Loucy (cell line): ENCODE measurements at regions not wholly inside any gene's neighbourhood (a gene's known extent, or its start where the extent isn't known, plus 50 kb on each side); places are given as distances from the start of the nearest gene placed in this dataset.

Experiments
- H2AFZ ChIP-seq: fragments of 200-600 bp; sonication (generic); 2 replicates; pipeline ENCODE4 v1.6.0; 2016; ENCODE audit warnings: antibody characterized with exemption, mild to moderate bottlenecking, low read length, moderate library complexity
- H3F3A ChIP-seq: fragments of 200-600 bp; 2 replicates; pipeline ENCODE4 v1.6.0; 2016; ENCODE audit warnings: antibody characterized with exemption, low read depth, mild to moderate bottlenecking
- H3K27me3 ChIP-seq: fragments of 200-600 bp; sonication (generic); 2 replicates; pipeline ENCODE4 v1.6.1; 2014; ENCODE audit warnings: low read length, mild to moderate bottlenecking; ENCODE audit not compliant: insufficient read depth, poor library complexity, severe bottlenecking
- H3K36me3 ChIP-seq: fragments of 200-600 bp; sonication (generic); 2 replicates; pipeline ENCODE4 v1.6.1; 2016; ENCODE audit warnings: low read length; ENCODE audit not compliant: insufficient read depth
- H3K4me1 ChIP-seq: fragments of 200-600 bp; sonication (generic); 2 replicates; pipeline ENCODE4 v1.5.1; 2014; ENCODE audit warnings: low read length, mild to moderate bottlenecking; ENCODE audit not compliant: insufficient read depth, poor library complexity, severe bottlenecking
- H3K4me2 ChIP-seq: fragments of 200-600 bp; sonication (generic); 2 replicates; pipeline ENCODE4 v1.6.0; 2014; ENCODE audit warnings: antibody characterized with exemption, low read length, low read depth, mild to moderate bottlenecking; ENCODE audit not compliant: poor library complexity, severe bottlenecking
- H3K4me3 ChIP-seq: fragments of 200-600 bp; sonication (generic); 2 replicates; pipeline ENCODE4 v1.5.1; 2014; ENCODE audit warnings: low read length, mild to moderate bottlenecking, mixed read lengths; ENCODE audit not compliant: poor library complexity, severe bottlenecking
- H3K79me2 ChIP-seq: fragments of 200-600 bp; sonication (generic); 2 replicates; pipeline ENCODE4 v1.6.1; 2014; ENCODE audit warnings: low read length; ENCODE audit not compliant: insufficient read depth
- H3K9ac ChIP-seq: fragments of 200-600 bp; sonication (generic); 2 replicates; pipeline ENCODE4 v1.6.0; 2014; ENCODE audit warnings: mild to moderate bottlenecking, low read depth, low read length, moderate library complexity; ENCODE audit not compliant: poor library complexity, severe bottlenecking
- H3K9me2 ChIP-seq: fragments of 200-600 bp; sonication (generic); replicated peaks from 2 replicates; pipeline ENCODE4 v1.6.1; 2016; ENCODE audit warnings: low read depth, low read length, mixed read lengths
- H3K9me3 ChIP-seq: fragments of 200-600 bp; sonication (generic); 2 replicates; pipeline ENCODE4 v1.6.1; 2014; ENCODE audit warnings: mild to moderate bottlenecking, antibody characterized with exemption, low read length, low read depth; ENCODE audit not compliant: insufficient read depth
- H4K20me1 ChIP-seq: fragments of 200-600 bp; sonication (generic); 2 replicates; pipeline ENCODE4 v1.6.0; 2014; ENCODE audit warnings: antibody characterized with exemption, low read length, mild to moderate bottlenecking; ENCODE audit not compliant: insufficient read depth, poor library complexity, severe bottlenecking
- CTCF ChIP-seq: fragments of 200-600 bp; sonication (generic); conservative IDR thresholded peaks from 2 replicates; pipeline ENCODE4 v1.5.1; 2014; ENCODE audit warnings: mild to moderate bottlenecking, antibody characterized with exemption, low read length
- EZH2phosphoT487 ChIP-seq: fragments of 200-600 bp; IDR thresholded peaks from 2 replicates; pipeline ENCODE4 v1.6.1; 2018; ENCODE audit warnings: antibody characterized with exemption, mild to moderate bottlenecking, moderate library complexity, borderline replicate concordance

GRCh38 chr3:159271799-159272512 is 470.1 kb downstream of the MFSD1 start:
- Histone ChIP-seq H3F3A (no peaks in the 10 kb centered on the region), H3K4me1 (no peaks in the 10 kb centered on the region), H4K20me1 (no peaks in the 10 kb centered on the region), H3K9me3 (no peaks in the 10 kb centered on the region), H3K27me3 (no peaks in the 10 kb centered on the region), H3K9me2 (no peaks in the 10 kb centered on the region), H3K36me3 (no peaks in the 10 kb centered on the region), H3K9ac (no peak overlapping the region), H3K79me2 (no peaks in the 10 kb centered on the region), H3K4me2 (no peak overlapping the region), H3K4me3 (no peak overlapping the region), H2AFZ (no peak overlapping the region)
- TF ChIP-seq CTCF: no peak
- TF ChIP-seq EZH2phosphoT487: no peak

GRCh38 chr3:159273070-159273469 is 471.2 kb downstream of the MFSD1 start:
- no peak for TF ChIP-seq CTCF
- no peak for TF ChIP-seq EZH2phosphoT487

GRCh38 chr3:159273608-159274007 is 471.8 kb downstream of the MFSD1 start:
- Histone ChIP-seq H3K79me2 (no peaks in the 10 kb centered on the region), H3K4me2 (no peak overlapping the region), H3K9me3 (no peaks in the 10 kb centered on the region)

More at GRCh38 chr3:159273070-159273469, 471.2 kb downstream of the MFSD1 start:
- no peaks in the 10 kb centered on the region for H4K20me1 ChIP-seq
- H3K9me2 ChIP-seq: no peaks in the 10 kb centered on the region
- no peak overlapping the region for H3K9ac ChIP-seq
- no peaks in the 10 kb centered on the region for H3K27me3 ChIP-seq
- no peak overlapping the region for H2AFZ ChIP-seq
- no peaks in the 10 kb centered on the region for H3F3A ChIP-seq
- no peaks in the 10 kb centered on the region for H3K9me3 ChIP-seq
- H3K4me3 ChIP-seq: no peak overlapping the region
- no peaks in the 10 kb centered on the region for H3K79me2 ChIP-seq
- no peaks in the 10 kb centered on the region for H3K36me3 ChIP-seq
- H3K4me2 ChIP-seq: no peak overlapping the region
- no peaks in the 10 kb centered on the region for H3K4me1 ChIP-seq

More at GRCh38 chr3:159273608-159274007, 471.8 kb downstream of the MFSD1 start:
- Histone ChIP-seq H4K20me1 (no peaks in the 10 kb centered on the region), H3K9ac (no peak overlapping the region), H3K27me3 (no peaks in the 10 kb centered on the region), H3K9me2 (no peaks in the 10 kb centered on the region), H3K36me3 (no peaks in the 10 kb centered on the region), H3K4me3 (no peak overlapping the region), H3K4me1 (no peaks in the 10 kb centered on the region), H3F3A (no peaks in the 10 kb centered on the region), H2AFZ (no peak overlapping the region)
- no peak for TF ChIP-seq CTCF
- TF ChIP-seq EZH2phosphoT487: no peak
